Esophagus mucosa (tissue), 1 donor: ENCODE measurements at regions not wholly inside any gene's neighbourhood (a gene's known extent, or its start where the extent isn't known, plus 50 kb on each side); places are given as distances from the start of the nearest gene placed in this dataset.
A peak's percentile ranks its signal among the peaks of the same experiment; 100 is the strongest.
"Not testable (repeated sequence)": the region's sequence is repeated elsewhere in the genome, so short reads cannot be mapped to it uniquely, and the experiment has no call there.

ENCODE experiments used
- ATAC-seq: fragments of 200-7000 bp; cut with Tn5 transposase; one replicate; pipeline ENCODE4 v1.9.1; 2020
- donor health status: DM: yes; HTN: yes; CAD: no.

GRCh38 chr15:32342772-32343199 lies 60.3 kb downstream of the GOLGA8K start:
- ATAC-seq, result not testable (repeated sequence)

- ATAC-seq, result not testable (repeated sequence)
These were observed 60.8 kb downstream of the GOLGA8K start for GRCh38 chr15:32342268-32342667.

GRCh38 chr15:32341530-32341929 lies 61.6 kb downstream of the GOLGA8K start:
- not testable (repeated sequence) for ATAC-seq

- ATAC-seq, result not testable (repeated sequence)
These were observed 66.3 kb downstream of the GOLGA8K start for GRCh38 chr15:32336804-32337203.

- ATAC-seq, result not testable (repeated sequence)
These were observed 79.7 kb downstream of the GOLGA8K start for GRCh38 chr15:32323353-32323752.

GRCh38 chr15:32319247-32319646 lies 83.8 kb downstream of the GOLGA8K start:
- not testable (repeated sequence) for ATAC-seq

- not testable (repeated sequence) for ATAC-seq
These were observed 86.6 kb downstream of the GOLGA8K start for GRCh38 chr15:32316482-32316881.

GRCh38 chr15:32315079-32315939 lies 87.8 kb downstream of the GOLGA8K start:
- not testable (repeated sequence) for ATAC-seq

- not testable (repeated sequence) for ATAC-seq
These were observed 89.5 kb downstream of the GOLGA8K start for GRCh38 chr15:32313446-32314209.

GRCh38 chr15:32312721-32313120 lies 90.4 kb downstream of the GOLGA8K start:
- ATAC-seq, result not testable (repeated sequence)

- not testable (repeated sequence) for ATAC-seq
These were observed 95.5 kb downstream of the GOLGA8K start for GRCh38 chr15:32307592-32307991.

GRCh38 chr15:32276200-32276830 lies 126.8 kb downstream of the GOLGA8K start:
- ATAC-seq, result peak; percentile 69

GRCh38 chr15:32253958-32254357 lies 149.1 kb downstream of the GOLGA8K start:
- ATAC-seq, result not testable (repeated sequence)

GRCh38 chr15:32249207-32249606 lies 153.9 kb downstream of the GOLGA8K start:
- not testable (repeated sequence) for ATAC-seq

- not testable (repeated sequence) for ATAC-seq
These were observed 159.4 kb downstream of the GOLGA8K start for GRCh38 chr15:32243727-32244126.

GRCh38 chr15:32242780-32243528 lies 160.1 kb downstream of the GOLGA8K start:
- not testable (repeated sequence) for ATAC-seq

GRCh38 chr15:32227410-32228114 lies 175.5 kb downstream of the GOLGA8K start:
- ATAC-seq, result not testable (repeated sequence)

- ATAC-seq, result no peak
These were observed 180.4 kb downstream of the GOLGA8K start for GRCh38 chr15:32222716-32223115.
